Body of pancreas (tissue), 4 donors: ENCODE measurements at regions not wholly inside any gene's neighbourhood (a gene's known extent, or its start where the extent isn't known, plus 50 kb on each side); places are given as distances from the start of the nearest gene placed in this dataset.

Experiments used
- POLR2A ChIP-seq, 3 donors: fragments of 450-650 bp; IDR thresholded peaks; one replicate each; pipeline ENCODE4 v1.6.1; 2016; ENCODE audit warnings: antibody characterized with exemption in 3 of 3, mild to moderate bottlenecking in 2 of 3
- TF ChIP-seq, protein P1 (sequence below), 7 experiments: fragments of 450-650 bp in 4 of 7; fragments of 200-600 bp in 3 of 7; sonication (generic) in 3 of 7; IDR thresholded peaks; one replicate each; pipeline ENCODE4 v1.5.1; 2016 to 2019; ENCODE audit warnings: antibody characterized with exemption in 7 of 7

DNA sequence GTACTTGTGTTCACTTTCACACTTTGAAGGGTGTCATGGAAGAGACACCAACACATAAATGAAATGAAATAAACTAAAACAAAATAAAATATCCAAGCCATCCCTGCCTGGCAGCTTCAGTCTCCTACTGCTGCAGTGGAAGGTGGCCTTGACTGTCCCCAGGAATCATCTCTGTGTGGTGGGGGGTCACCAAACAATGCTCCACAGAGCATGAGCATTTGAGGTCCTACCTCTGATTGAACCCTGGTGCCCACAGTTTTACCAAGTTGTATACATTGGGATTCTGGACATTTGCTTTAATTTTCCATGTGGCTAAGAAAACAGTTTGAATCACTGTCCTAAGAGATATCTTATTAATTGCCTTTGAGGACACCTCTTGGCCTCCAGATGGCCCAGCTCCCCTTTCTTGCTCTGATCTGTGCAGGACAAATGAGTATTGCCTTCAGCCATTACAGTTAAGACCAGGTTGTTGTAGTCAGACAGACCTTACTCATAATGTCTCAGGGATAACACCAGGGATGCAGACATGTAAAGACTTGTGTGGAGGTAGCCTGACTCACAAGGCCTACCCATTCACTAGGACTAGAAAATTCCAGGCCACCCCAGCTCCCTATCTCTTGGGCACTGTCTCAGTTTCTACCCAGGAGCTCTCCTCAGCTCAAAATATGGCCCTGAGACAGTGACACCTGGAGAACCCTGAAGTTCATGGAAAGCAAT is 195.0 kb downstream of the MYCN start:
- TF ChIP-seq, protein P1, sequence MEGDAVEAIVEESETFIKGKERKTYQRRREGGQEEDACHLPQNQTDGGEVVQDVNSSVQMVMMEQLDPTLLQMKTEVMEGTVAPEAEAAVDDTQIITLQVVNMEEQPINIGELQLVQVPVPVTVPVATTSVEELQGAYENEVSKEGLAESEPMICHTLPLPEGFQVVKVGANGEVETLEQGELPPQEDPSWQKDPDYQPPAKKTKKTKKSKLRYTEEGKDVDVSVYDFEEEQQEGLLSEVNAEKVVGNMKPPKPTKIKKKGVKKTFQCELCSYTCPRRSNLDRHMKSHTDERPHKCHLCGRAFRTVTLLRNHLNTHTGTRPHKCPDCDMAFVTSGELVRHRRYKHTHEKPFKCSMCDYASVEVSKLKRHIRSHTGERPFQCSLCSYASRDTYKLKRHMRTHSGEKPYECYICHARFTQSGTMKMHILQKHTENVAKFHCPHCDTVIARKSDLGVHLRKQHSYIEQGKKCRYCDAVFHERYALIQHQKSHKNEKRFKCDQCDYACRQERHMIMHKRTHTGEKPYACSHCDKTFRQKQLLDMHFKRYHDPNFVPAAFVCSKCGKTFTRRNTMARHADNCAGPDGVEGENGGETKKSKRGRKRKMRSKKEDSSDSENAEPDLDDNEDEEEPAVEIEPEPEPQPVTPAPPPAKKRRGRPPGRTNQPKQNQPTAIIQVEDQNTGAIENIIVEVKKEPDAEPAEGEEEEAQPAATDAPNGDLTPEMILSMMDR (IDR thresholded peaks at IDR 0.05), result no peak
- TF ChIP-seq POLR2A (IDR thresholded peaks at IDR 0.05), result no peak
